ENCODE measurements at regions not wholly inside any gene's neighbourhood (a gene's known extent, or its start where the extent isn't known, plus 50 kb on each side); places are given as distances from the start of the nearest gene placed in this dataset.

- TF ChIP-seq CTCF (IDR thresholded peaks at IDR 0.05 in 4 of 5, conservative IDR thresholded peaks at IDR 0.05 in 1 of 5) = no peak
- TF ChIP-seq POLR2A (IDR thresholded peaks at IDR 0.05) = no peak
Measured at GRCh38 chr3:102192575-102192974, 242.2 kb upstream of the ZPLD1 start.

Data from gastrocnemius medialis (tissue), 4 donors.